SKM-1 (cell line): ENCODE measurements at regions not wholly inside any gene's neighbourhood (a gene's known extent, or its start where the extent isn't known, plus 50 kb on each side); places are given as distances from the start of the nearest gene placed in this dataset.

Experiments
- DNase-seq: peaks from one replicate; lab custom pipeline; 2025; ENCODE audit not compliant: unreplicated experiment; lab: John Stamatoyannopoulos, UW

DNA sequence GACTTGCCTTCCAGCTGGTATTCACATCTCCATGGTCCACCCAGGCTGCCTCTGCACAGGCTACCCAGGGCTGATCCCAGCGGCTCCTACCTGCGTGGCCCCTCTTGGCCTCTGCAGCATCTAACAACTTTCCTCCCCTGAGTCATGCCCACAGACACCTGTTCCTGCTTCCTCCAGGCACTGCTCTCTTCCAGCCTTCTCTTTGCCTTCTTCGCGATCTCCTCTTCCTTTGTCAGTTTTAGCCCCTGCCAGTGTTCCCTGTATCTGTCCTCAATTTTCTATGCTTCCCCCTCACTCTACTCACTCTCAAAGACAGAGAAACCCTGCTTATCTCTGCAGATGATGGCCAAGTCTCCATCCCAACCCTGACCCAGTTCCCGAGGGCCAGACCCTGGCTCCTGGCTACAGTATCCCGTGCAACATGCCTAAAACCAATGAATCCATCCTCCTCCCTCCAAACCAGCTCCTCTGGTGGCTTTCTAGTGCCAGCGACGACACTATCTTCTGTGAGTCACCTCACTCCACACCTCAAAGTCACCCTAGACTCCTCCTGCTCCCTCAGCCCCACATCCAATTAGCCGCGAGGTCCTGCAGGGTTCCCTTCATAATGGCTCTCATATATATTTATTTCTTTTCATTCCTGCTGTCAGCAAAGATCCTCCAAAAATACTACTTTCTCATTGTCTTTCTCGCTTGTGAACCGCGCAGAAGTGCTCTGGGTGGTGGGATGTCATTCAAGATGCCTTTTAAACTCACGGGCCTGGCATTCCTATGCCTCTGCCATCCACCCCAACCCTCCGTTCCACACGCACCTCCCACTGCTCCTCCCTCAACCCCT lies 259.2 kb downstream of the TOMM20 start:
- no peak for DNase-seq

DNA sequence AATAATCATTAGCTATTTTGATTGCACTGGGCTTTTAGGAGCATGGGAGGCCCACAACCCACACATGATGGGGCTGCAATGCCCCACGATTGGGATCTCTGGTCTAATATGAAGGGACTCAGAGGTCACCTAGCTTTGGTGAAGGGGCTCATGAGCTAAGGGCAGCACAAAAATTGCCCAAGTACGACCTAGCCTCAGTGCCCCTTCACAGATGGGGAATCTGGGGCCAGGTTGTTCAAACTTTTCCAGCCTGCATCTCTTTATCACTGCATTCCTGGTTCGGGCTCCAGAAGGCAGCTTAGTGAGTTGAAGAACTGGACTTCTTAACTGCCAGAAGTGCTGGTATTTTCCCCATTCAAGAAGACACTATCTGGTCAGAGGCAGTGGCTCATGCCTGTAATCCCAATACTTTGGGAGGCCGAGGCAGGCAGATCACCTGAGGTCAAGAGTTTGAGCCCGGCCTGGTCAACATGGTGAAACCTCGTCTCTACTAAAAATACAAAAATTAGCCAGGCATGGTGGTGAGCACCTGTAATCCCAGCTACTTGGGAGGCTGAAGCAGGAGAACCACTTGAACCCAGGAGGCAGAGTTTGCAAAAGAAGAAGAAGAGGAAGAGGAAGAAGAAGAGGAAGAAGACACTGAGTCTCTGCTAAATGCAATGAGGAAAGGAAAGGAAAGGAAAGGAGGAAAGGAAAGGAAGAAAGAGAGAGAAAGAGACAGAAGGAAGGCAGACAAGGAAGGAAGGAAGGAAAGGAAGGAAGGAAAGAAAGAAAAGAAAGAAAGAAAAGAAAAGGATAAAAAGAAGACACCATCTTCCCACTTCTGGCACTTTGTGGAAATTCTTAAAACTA lies 258.5 kb upstream of the IRF2BP2 start:
- DNase-seq: peak; percentile 50

DNA sequence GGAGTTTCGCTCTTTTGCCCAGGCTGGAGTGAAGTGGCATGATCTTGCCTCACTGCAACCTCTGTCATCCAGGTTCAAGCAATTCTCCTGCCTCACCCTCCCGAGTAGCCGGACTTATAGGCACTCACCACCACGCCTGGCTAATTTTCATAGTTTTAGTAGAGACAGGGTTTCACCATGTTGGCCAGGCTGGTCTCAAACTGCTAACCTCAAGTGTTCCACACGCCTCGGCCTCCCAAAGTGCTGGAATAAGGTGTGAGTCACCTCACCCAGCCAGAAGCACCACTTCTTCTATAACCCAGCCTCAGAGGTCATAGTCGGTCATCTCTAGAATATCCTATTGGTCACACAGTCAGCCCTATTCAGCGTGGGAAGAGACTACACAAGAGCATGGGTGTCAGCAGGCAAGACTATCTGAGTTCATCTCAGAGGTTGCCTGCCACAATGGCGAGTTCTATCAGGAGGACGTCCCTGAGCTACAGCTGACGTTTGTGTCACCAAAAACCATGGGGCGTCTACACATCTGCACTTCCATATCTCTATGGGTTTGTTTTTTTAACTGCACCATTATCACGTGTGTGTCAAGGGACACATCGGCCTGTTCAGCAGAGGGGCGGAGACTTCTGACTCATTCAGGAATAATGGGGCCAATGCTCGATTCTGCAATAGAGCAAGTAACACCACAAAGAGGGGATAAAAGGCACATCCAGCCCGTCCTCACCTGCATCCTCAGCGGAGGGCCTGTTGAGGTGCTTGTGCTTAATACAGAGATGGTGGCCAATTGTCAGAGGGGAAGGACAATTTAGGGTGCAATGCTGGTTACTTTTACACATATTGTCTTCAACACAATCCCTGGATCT lies 256.3 kb upstream of the IRF2BP2 start:
- DNase-seq: no peak

DNA sequence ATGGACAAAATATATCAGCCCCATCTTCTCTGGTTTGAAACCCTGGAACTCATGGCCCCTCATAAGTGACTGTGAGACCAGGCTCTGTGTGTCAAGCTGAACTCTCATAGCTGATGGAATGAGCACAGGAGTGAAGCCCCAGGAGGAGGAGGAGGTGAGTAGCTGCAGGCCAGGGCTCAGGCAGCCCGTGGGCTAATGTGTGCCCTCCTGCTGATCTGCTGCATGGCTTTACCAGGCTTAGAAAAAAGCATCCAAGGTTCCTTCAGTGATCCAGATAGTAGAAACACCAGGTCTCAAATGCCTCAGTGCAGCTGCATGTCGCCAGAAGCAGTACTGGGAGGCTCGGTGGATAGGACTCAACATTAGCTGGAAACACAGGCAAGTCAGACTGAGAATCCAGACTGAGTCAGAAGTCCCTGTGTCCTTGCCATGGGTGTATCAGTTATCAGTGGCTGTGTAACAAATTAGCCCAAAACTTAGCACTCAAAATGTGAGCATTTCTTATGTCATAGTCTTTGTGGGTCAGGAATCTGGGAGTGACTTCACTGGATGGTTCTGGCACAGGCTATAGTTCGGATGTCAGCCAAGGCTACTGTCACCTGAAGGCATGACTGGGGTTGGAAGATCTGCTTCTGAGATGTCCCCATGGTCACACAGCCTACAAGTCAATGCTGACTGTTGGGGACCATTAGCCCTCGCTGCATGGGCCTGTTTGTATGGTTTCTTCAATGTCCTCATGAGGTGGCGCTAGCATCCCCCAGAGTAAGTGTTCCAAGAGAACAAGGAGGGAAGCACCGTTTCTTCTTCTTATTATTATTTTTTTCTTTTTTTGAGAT lies 255.4 kb upstream of the IRF2BP2 start:
- no peak for DNase-seq

DNA sequence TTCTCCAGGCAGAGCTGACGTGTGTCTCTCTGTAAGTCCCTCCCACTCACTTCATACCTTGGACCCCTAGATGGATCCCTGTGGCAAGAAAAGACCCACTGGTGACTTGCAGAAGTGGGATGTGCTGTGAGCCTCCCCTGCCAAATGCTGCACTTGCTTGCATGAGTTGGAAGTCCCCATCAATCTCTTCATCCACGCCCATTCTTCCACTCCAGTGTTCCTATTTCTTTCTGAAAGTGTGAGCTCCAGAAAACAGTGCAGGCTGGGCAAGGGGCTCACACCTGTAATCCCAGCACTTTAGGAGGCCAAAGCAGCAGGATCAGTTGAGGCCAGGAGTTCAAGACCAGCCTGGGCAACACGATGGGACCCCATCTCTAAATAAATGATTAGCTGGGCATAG lies 254.1 kb upstream of the IRF2BP2 start:
- DNase-seq: no peak

DNA sequence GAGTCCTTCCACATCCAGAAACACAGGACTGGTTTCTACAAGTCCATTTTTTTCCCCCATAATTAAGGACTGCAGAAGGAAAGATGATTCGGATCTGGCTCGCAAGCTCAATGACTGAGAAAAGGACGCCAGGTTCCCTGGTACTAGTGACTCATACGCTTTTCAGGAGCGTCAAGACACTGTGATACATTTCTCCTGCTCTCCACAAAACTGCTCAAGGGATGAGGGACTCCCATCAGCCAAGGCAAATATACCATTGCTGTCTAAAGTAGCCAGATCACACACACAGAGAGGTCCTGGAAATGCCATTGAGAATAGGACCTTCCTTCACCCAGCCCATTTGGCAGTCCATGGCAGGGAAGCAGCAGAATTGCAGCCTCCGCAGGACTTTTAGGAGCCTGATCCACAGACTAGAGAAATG lies 253.6 kb upstream of the IRF2BP2 start:
- no peak for DNase-seq

DNA sequence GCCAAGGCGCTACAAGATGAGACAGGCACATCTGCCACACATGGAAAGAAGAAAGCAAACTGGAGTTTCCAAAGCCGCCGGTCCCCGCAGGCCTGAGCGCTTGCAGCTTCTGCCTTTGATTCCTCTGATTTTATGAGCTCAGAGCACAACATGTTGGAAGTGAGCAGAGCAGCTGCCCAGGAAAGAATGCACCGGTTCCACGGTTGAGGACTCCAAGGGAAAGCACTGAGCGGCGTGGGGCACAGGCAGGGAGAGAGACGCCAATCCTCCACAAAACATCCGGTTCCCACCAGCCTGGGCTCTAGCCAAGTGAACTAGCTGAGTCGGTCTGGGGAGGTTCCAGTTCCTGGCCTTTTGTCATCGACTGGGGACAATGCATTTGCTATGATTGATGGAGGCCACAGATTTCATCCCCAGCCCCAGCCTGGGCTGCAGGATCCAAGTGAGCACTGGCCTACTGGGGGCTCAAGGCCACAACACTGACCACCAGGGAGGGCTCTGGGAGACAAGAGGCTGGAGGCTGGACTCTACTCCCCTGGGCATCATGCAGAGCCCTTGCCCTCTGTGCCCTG lies 253.1 kb upstream of the IRF2BP2 start:
- no peak for DNase-seq

DNA sequence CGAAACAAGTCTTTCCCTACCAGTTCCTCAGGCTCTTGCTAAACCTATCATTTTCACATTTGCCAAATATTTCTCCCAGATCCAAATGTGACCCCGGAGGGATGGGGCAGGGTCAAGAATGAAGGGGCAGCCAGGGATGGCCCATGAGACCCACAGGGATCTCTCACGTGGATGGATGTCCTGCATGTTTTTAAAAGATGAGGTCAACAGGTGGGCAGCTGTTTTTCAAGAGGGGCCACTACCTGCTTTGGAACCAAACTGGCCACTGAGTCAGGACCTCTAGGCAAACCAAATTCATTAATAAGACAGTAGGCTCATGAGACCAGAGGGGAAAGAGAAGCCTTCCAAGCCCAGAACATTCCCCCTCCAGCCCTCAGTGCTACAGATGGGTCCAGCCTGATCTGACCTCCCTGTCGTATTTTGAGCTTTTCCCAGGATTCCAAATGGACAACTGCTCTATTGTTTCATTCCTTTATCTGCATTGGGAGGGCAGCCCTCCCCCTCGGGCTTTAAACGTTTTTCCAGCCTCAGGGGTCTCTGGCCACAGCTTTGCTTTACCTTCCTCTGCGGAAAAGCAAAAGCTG lies 252.5 kb upstream of the IRF2BP2 start:
- no peak for DNase-seq

DNA sequence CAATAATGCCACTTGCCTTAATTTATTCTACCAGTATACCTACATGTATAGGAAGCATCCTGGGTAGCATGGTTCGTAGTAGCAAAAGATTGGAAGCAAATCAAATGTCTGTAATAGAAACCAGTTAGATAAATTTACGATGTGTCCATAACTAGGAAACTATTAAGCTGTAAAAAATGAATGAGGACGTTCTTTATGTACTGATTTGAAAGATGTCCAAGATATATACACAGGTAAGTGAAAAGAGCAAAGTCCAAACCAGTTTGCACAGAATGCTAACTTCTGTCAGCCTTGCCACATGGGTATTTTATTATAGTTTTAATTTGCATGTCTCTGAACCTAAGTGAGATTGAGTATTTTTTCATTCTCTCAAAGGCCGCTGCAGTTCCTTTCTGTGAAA lies 251.8 kb upstream of the IRF2BP2 start:
- DNase-seq: no peak

DNA sequence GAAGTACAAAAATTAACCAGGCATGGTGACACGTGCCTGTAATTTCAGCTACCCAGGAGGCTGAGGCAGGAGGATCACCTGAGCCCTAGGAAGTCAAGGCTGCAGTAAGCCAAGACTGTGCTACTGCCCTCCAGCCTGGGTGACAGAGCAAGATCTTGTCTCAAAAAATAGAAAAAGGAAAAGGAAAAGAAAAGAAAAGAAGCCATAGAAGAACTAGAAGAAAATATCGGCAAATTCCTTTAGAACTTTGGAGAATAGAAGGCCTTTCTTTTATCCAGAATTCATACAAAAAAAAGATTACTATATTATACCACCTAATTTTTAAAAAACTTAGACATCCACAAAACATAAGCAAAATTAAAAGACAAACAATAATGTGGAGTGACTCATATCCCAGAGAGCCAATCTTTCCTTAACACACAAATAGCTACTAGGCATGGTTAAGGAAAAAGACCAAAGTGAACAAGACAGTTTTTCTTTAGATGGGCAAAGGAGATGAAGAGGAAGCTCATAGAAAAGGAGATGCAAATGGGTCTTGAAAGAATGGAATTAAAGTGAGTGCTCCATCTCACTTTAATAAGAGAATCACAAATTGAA lies 251.1 kb upstream of the IRF2BP2 start:
- DNase-seq: no peak

DNA sequence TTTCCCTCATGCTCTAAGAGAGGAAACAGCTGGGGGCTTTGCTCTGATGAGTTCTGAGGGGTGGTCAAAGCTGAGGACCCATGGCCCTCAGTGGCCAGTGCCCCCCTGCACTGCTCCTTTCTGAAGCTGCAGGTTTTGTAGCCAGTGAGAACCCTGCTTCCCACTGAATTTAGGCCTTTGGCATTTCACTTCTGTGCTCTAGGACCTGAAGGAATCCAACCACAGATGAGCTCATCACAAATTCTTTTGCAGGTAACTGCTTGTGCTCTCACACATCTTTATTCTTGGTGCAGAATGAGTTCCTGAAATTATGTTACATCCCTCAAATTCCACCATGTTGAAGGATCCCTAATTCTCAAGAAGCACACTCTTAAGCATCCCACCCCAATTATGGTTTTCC lies 248.7 kb upstream of the IRF2BP2 start:
- no peak for DNase-seq

DNA sequence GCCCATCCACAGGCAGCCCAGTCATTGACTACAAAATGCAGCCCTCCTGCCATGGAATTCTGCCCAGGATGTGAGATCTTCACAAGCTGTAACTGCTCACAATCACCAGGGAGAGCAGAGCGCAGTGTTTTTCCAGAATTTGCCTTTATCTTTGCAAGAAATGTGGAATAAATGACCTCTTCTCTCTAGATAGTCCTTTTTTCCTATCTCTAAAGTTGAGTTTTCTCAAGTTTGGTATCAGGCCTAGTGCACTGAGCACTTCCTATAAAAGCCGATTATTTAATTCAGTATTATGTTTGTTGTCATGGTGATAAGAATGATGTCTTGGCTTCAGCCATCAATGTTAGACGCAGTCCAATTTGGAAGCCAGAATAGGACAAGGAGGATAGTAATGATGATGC lies 246.9 kb upstream of the IRF2BP2 start:
- DNase-seq: no peak

DNA sequence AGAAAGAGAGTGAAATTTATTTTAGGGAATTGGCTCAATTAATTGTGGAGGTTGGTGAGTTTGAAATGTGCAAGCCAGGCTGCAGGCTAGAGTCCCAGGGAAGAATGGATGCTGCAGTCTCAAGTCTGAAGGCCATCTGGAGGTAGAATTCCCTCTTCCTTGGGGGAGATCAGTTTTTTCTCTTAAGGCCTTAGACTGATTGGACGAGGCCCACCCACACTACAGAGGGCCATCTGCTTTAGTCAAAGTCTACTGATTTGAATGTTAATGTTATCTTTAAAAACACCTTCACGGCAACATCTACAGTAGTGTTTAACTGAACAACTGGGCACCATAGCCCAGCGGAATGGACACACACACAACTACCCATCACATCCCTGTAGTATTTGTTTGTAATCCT lies 245.9 kb upstream of the IRF2BP2 start:
- no peak for DNase-seq

DNA sequence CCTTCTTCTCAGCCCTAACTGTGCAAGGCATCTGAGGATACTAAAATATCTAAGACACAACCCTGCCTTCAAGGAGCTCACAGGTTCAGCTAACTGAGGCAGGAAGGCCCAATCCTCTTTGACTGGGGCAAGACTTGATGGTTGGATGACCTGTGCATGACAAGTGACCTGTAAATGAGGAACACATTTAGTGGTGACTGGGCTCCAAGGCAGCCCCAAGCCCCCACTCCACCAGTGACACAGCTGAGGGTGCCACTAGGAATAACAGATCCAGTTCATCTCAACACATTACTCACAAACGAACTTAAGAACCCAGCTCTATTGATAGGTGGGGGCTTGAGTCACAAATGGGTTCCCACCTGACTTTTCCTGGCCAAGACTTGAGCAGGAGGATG lies 244.7 kb upstream of the IRF2BP2 start:
- DNase-seq: no peak

DNA sequence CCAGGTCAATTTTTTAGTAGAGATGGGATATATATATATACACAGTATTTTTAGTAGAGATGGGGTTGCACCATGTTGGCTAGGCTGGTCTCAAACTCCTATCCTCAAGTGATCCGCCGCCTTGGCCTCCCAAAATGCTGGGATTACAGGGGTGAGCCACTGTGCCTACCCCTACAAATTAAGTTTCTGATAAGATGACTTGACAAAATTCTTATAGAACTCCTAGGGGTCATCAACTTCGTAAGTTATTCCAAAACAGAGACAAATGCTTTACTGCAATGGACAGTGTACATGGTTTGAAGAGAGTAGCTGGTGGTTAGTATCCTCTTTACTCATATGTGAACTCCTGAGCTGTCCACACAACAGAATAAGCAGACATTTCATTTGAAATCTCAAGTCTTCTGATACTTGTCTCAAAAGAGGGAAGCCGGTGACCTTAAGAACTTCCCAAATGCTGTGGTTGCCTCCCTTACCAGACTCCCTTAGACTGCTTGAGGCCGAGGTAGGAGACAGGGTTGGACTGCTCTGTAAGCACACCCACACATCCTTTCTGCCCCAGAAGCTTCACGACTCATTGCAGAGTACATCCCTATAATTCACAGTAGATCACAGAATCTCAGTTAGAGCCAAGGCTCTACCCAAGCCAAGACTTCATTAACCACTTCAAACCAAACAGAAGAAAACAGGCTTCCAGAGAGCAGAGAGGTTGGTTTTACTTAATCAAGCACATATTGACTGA lies 244.1 kb upstream of the IRF2BP2 start:
- DNase-seq: peak; percentile 84

DNA sequence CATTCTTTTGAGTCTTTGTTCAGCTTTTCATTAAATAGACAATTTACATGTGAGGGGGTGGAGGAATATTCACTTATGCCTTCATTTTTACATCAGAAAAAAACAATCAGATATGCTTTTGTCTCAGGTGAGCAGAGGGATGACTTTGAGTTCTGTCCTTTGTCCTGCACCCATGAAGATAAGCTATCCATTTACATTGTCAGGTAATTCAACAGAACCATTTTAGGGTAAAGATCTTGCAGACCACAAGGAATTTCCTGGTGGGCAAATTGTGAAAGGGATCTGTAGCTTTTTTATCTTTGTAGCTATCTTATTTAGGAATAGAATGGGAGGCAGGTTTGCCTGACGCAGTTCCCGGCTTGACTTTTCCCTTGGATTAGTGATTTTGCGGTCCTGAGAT lies 242.7 kb upstream of the IRF2BP2 start:
- no peak for DNase-seq

DNA sequence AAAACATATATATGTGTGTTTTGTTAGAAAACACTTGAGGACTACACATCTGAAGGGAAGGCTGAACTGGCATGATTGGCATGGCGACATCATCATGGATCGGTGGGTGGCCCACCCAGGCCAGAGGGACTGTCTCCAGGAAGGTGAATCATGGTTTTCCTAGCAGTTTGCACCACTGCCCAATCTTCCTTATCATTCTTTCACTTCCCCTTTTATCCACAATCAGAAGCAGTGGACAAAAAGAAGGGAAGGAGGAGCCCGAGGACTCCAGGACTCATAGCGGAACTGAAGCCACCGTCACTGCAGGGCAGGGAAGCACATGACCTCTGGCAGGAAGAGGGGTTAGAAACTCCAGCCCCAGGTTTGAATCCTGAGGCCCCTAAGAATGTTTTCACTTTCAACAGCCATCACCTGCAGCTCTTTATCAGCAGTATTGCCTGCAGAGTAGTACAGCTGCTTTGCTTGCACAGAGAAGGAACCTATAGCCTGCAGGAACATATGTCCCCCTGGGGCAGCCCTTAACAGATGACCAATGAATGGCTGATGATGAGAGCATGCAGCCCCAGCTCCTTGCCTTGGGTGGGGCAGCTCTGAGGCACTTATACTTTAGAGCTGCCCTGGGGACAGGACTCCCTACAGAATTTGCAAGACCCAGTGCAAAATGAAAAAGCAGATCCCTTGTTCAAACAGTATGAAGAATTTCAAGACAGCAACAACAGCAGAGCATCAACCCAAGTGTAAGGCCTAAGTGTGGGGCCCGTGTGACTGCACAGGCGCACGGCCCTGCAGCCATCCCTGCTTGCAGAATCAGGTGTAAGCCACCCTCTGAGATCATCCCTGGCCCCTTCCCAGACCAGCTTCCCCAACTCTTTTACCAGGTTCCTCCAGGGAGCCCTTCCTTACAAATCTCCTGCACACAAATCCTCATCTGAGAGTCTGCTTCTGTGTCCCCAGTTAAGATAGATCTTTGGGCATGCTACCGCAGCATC lies 241.8 kb upstream of the IRF2BP2 start:
- DNase-seq: peak; percentile 90
